Activated T-cell treated with anti-CD3 and anti-CD28 coated beads, Interleukin-2, amount 50 U/mL, for 4 hours (primary cell): ENCODE measurements at regions not wholly inside any gene's neighbourhood (a gene's known extent, or its start where the extent isn't known, plus 50 kb on each side); places are given as distances from the start of the nearest gene placed in this dataset.

ENCODE experiments used
- ATAC-seq, 2 donors: fragments of 200-7000 bp; cut with Tn5 transposase; one replicate each; pipeline ENCODE4 v1.10.0; 2021
- DNase-seq: peaks from one replicate; pipeline ENCODE4 v3.0.0-alpha.2; 2020
- H3K27me3 Mint-ChIP-seq: one replicate; pipeline ENCODE4 v1.8.0; 2021; ENCODE audit warnings: low read depth, mixed read lengths
- H3K36me3 Mint-ChIP-seq: one replicate; pipeline ENCODE4 v1.8.0; 2022; ENCODE audit warnings: mixed read lengths; ENCODE audit not compliant: insufficient read depth
- H3K4me1 Mint-ChIP-seq: one replicate; pipeline ENCODE4 v1.8.0; 2021; ENCODE audit warnings: low read depth, mixed read lengths
- H3K4me3 Mint-ChIP-seq: one replicate; pipeline ENCODE4 v1.8.0; 2021; ENCODE audit warnings: mild to moderate bottlenecking, moderate library complexity, mixed read lengths
- H3K9me3 Mint-ChIP-seq: one replicate; pipeline ENCODE4 v1.8.0; 2021; ENCODE audit warnings: mixed read lengths

GRCh38 chr6:113142671-113143174 lies 714.4 kb upstream of the MARCKS start:
- Mint-ChIP-seq H3K4me3 (no peak overlapping the region), H3K9me3 (peaks cover 3% of the 10 kb centered on the region), H3K27me3 (no peaks in the 10 kb centered on the region), H3K36me3 (no peaks in the 10 kb centered on the region), H3K4me1 (no peaks in the 10 kb centered on the region)
- no peak for DNase-seq
- no peak for ATAC-seq

- H3K4me1 Mint-ChIP-seq, result no peaks in the 10 kb centered on the region
- peaks cover 3% of the 10 kb centered on the region for H3K9me3 Mint-ChIP-seq
- ATAC-seq (no peak), DNase-seq (no peak)
- no peaks in the 10 kb centered on the region for H3K27me3 Mint-ChIP-seq
- no peak overlapping the region for H3K4me3 Mint-ChIP-seq
- H3K36me3 Mint-ChIP-seq, result no peaks in the 10 kb centered on the region
Measured at GRCh38 chr6:113143206-113143605, 713.9 kb upstream of the MARCKS start.

- no peak overlapping the region for H3K4me3 Mint-ChIP-seq
- DNase-seq (no peak), ATAC-seq (no peak)
- no peaks in the 10 kb centered on the region for H3K27me3 Mint-ChIP-seq
- H3K9me3 Mint-ChIP-seq, result peaks cover 3% of the 10 kb centered on the region
- no peaks in the 10 kb centered on the region for H3K36me3 Mint-ChIP-seq
- no peaks in the 10 kb centered on the region for H3K4me1 Mint-ChIP-seq
Measured at GRCh38 chr6:113144117-113144516, 713.0 kb upstream of the MARCKS start.

- ATAC-seq, result no peak
- Mint-ChIP-seq H3K9me3 (peaks cover 2% of the 10 kb centered on the region), H3K36me3 (no peaks in the 10 kb centered on the region), H3K27me3 (no peaks in the 10 kb centered on the region), H3K4me1 (no peaks in the 10 kb centered on the region), H3K4me3 (no peak overlapping the region)
- DNase-seq, result no peak
Measured at GRCh38 chr6:113146878-113147277, 710.3 kb upstream of the MARCKS start.

- no peak for ATAC-seq
- H3K4me1 Mint-ChIP-seq, result no peaks in the 10 kb centered on the region
- DNase-seq, result no peak
- H3K9me3 Mint-ChIP-seq, result no peaks in the 10 kb centered on the region
- H3K27me3 Mint-ChIP-seq, result no peaks in the 10 kb centered on the region
- no peak overlapping the region for H3K4me3 Mint-ChIP-seq
- H3K36me3 Mint-ChIP-seq, result no peaks in the 10 kb centered on the region
Measured at GRCh38 chr6:113147544-113147943, 709.6 kb upstream of the MARCKS start.

GRCh38 chr6:113148566-113148965 lies 708.6 kb upstream of the MARCKS start:
- Mint-ChIP-seq H3K27me3 (no peaks in the 10 kb centered on the region), H3K4me1 (no peaks in the 10 kb centered on the region), H3K9me3 (no peaks in the 10 kb centered on the region), H3K4me3 (no peak overlapping the region), H3K36me3 (no peaks in the 10 kb centered on the region)
- ATAC-seq, result no peak
- DNase-seq, result no peak

GRCh38 chr6:113149511-113149910 lies 707.6 kb upstream of the MARCKS start:
- Mint-ChIP-seq H3K4me1 (no peaks in the 10 kb centered on the region), H3K9me3 (peaks cover under 1% of the 10 kb centered on the region), H3K4me3 (no peak overlapping the region), H3K36me3 (no peaks in the 10 kb centered on the region), H3K27me3 (no peaks in the 10 kb centered on the region)
- no peak for DNase-seq
- no peak for ATAC-seq

GRCh38 chr6:113160306-113161017 lies 696.7 kb upstream of the MARCKS start:
- ATAC-seq (no peak), DNase-seq (no peak)
- Mint-ChIP-seq H3K4me3 (no peak overlapping the region), H3K4me1 (no peaks in the 10 kb centered on the region), H3K36me3 (no peaks in the 10 kb centered on the region), H3K27me3 (no peaks in the 10 kb centered on the region), H3K9me3 (peaks cover 4% of the 10 kb centered on the region)

GRCh38 chr6:113161018-113161315 lies 696.2 kb upstream of the MARCKS start:
- no peak overlapping the region for H3K4me3 Mint-ChIP-seq
- no peaks in the 10 kb centered on the region for H3K36me3 Mint-ChIP-seq
- peaks cover 4% of the 10 kb centered on the region for H3K9me3 Mint-ChIP-seq
- H3K27me3 Mint-ChIP-seq, result no peaks in the 10 kb centered on the region
- no peaks in the 10 kb centered on the region for H3K4me1 Mint-ChIP-seq
- ATAC-seq (no peak), DNase-seq (no peak)

GRCh38 chr6:113162739-113163138 lies 694.4 kb upstream of the MARCKS start:
- no peak for DNase-seq
- Mint-ChIP-seq H3K4me3 (no peak overlapping the region), H3K9me3 (no peaks in the 10 kb centered on the region), H3K36me3 (no peaks in the 10 kb centered on the region), H3K27me3 (no peaks in the 10 kb centered on the region), H3K4me1 (no peaks in the 10 kb centered on the region)
- ATAC-seq, result no peak

GRCh38 chr6:113168057-113168456 lies 689.1 kb upstream of the MARCKS start:
- H3K9me3 Mint-ChIP-seq, result peaks cover 3% of the 10 kb centered on the region
- H3K36me3 Mint-ChIP-seq, result no peaks in the 10 kb centered on the region
- no peak for ATAC-seq
- H3K4me1 Mint-ChIP-seq, result no peaks in the 10 kb centered on the region
- H3K4me3 Mint-ChIP-seq, result no peak overlapping the region
- DNase-seq, result no peak
- H3K27me3 Mint-ChIP-seq, result no peaks in the 10 kb centered on the region

GRCh38 chr6:113169484-113169883 lies 687.7 kb upstream of the MARCKS start:
- Mint-ChIP-seq H3K27me3 (no peaks in the 10 kb centered on the region), H3K36me3 (no peaks in the 10 kb centered on the region), H3K4me3 (no peak overlapping the region), H3K4me1 (no peaks in the 10 kb centered on the region), H3K9me3 (peaks cover 3% of the 10 kb centered on the region)
- ATAC-seq (no peak), DNase-seq (no peak)

GRCh38 chr6:113170454-113170853 lies 686.7 kb upstream of the MARCKS start:
- no peak overlapping the region for H3K4me3 Mint-ChIP-seq
- ATAC-seq (no peak), DNase-seq (no peak)
- H3K36me3 Mint-ChIP-seq, result no peaks in the 10 kb centered on the region
- H3K9me3 Mint-ChIP-seq, result peaks cover 3% of the 10 kb centered on the region
- no peaks in the 10 kb centered on the region for H3K4me1 Mint-ChIP-seq
- no peaks in the 10 kb centered on the region for H3K27me3 Mint-ChIP-seq

- Mint-ChIP-seq H3K27me3 (no peaks in the 10 kb centered on the region), H3K4me1 (no peaks in the 10 kb centered on the region), H3K36me3 (no peaks in the 10 kb centered on the region), H3K9me3 (peaks cover 3% of the 10 kb centered on the region), H3K4me3 (no peak overlapping the region)
- DNase-seq, result no peak
- no peak for ATAC-seq
Measured at GRCh38 chr6:113171882-113172281, 685.3 kb upstream of the MARCKS start.

- H3K4me1 Mint-ChIP-seq, result no peaks in the 10 kb centered on the region
- H3K36me3 Mint-ChIP-seq, result no peaks in the 10 kb centered on the region
- DNase-seq (no peak), ATAC-seq (no peak)
- no peak overlapping the region for H3K4me3 Mint-ChIP-seq
- H3K9me3 Mint-ChIP-seq, result peaks cover 3% of the 10 kb centered on the region
- no peaks in the 10 kb centered on the region for H3K27me3 Mint-ChIP-seq
Measured at GRCh38 chr6:113172531-113172966, 684.6 kb upstream of the MARCKS start.
